BJ (cell line): ENCODE measurements at regions not wholly inside any gene's neighbourhood (a gene's known extent, or its start where the extent isn't known, plus 50 kb on each side); places are given as distances from the start of the nearest gene placed in this dataset.

Experiments used
- CTCF ChIA-PET: fragments of 350-600 bp; formaldehyde crosslinking; extraction: SDS; loops from one replicate; lab custom pipeline; 2021; ENCODE audit warnings: antibody characterized with exemption, inconsistent platforms; lab: Yijun Ruan, JAX
- POLR2A ChIA-PET: fragments of 300-600 bp; sonication (Branson Sonifier 250); formaldehyde crosslinking; extraction: SDS; loops from one replicate; lab custom pipeline; 2021; ENCODE audit warnings: antibody characterized with exemption; lab: Charles Lee
- DNase-seq: peaks from one replicate; pipeline ENCODE4 v3.0.0-alpha.2; 2011; ENCODE audit warnings: low read depth
- H3K27me3 ChIP-seq: 2 replicates; pipeline ENCODE4 v1.6.0; 2011; ENCODE audit warnings: low read length; ENCODE audit not compliant: control insufficient read depth, insufficient read depth
- H3K36me3 ChIP-seq: 2 replicates; pipeline ENCODE4 v1.5.1; 2011; ENCODE audit warnings: low read length; ENCODE audit not compliant: control insufficient read depth, insufficient read depth
- H3K4me3 ChIP-seq: 2 replicates; pipeline ENCODE4 v1.5.1; 2011; ENCODE audit warnings: low read depth, mild to moderate bottlenecking, control low read depth, low read length
- TF ChIP-seq, protein P1 (sequence below): IDR thresholded peaks from 2 replicates; pipeline ENCODE4 v1.5.1; 2011; ENCODE audit warnings: low read depth, mild to moderate bottlenecking, control low read depth, inconsistent platforms, low read length, moderate library complexity; ENCODE audit not compliant: insufficient read depth

- Histone ChIP-seq H3K27me3 (no peaks in the 10 kb centered on the region), H3K4me3 (no peak overlapping the region), H3K36me3 (no peaks in the 10 kb centered on the region)
- ChIA-PET POLR2A (no interaction called here), CTCF (interaction anchor here (1.0 kb wide), 1 partner anchor 12 kb away, joined by 4 read pairs; no protein-coding TSS in a partner anchor)
- TF ChIP-seq, protein P1, sequence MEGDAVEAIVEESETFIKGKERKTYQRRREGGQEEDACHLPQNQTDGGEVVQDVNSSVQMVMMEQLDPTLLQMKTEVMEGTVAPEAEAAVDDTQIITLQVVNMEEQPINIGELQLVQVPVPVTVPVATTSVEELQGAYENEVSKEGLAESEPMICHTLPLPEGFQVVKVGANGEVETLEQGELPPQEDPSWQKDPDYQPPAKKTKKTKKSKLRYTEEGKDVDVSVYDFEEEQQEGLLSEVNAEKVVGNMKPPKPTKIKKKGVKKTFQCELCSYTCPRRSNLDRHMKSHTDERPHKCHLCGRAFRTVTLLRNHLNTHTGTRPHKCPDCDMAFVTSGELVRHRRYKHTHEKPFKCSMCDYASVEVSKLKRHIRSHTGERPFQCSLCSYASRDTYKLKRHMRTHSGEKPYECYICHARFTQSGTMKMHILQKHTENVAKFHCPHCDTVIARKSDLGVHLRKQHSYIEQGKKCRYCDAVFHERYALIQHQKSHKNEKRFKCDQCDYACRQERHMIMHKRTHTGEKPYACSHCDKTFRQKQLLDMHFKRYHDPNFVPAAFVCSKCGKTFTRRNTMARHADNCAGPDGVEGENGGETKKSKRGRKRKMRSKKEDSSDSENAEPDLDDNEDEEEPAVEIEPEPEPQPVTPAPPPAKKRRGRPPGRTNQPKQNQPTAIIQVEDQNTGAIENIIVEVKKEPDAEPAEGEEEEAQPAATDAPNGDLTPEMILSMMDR, result no peak
- DNase-seq, result no peak
Measured at GRCh38 chr6:121835662-121836061, 400.2 kb downstream of the GJA1 start.

DNA sequence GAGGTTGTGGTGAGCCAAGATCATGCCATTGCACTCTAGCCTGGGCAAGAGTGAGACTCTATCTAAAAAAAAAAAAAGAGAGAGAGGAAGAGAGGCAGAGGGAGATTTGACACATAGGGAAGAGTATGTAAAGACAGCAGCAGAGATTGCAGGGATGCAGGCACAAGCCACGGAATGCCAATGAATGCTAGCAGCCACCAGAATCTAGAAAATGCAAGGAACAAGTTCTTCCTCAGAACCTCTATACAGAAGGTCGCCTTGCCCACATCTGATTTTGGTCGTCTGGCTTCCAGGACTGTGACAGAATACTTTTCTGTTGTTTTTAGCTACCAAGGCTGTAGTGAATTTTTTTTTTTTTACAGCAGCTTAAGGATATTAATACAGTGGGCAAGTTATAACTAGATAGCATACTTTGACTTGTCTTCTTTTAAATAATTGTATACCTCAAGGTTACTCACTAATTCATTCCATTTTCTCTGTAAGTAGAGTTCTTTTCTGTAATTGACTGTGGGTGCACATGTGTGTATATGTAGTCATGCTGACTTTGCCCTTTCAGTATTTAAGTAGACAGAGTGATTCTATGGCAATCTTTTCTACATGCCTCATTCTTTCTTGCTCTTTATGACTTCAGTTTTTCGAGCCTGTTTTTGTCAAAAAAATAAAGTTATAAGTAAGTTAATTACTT, 402.2 kb downstream of the GJA1 start:
- DNase-seq, result no peak
- CTCF ChIA-PET, result no interaction called here

GRCh38 chr6:121838842-121839241, 403.4 kb downstream of the GJA1 start:
- H3K4me3 ChIP-seq, result no peak overlapping the region
- H3K36me3 ChIP-seq, result no peaks in the 10 kb centered on the region
- TF ChIP-seq, protein P1, result no peak
- no peak for DNase-seq
- ChIA-PET CTCF (interaction anchor here (0.7 kb wide), 1 partner anchor 11 kb away, joined by 3 read pairs; no protein-coding TSS in a partner anchor), POLR2A (no interaction called here)
- no peaks in the 10 kb centered on the region for H3K27me3 ChIP-seq

More for the DNA sequence above, 402.2 kb downstream of the GJA1 start:
- POLR2A ChIA-PET, result no interaction called here
- Histone ChIP-seq H3K4me3 (no peak overlapping the region), H3K36me3 (no peaks in the 10 kb centered on the region), H3K27me3 (no peaks in the 10 kb centered on the region)
- TF ChIP-seq, protein P1, result no peak

GRCh38 chr6:121839896-121840295, 404.4 kb downstream of the GJA1 start:
- TF ChIP-seq, protein P1, result no peak
- no peaks in the 10 kb centered on the region for H3K27me3 ChIP-seq
- ChIA-PET POLR2A (no interaction called here), CTCF (no interaction called here)
- DNase-seq, result no peak
- H3K36me3 ChIP-seq, result no peaks in the 10 kb centered on the region
- no peak overlapping the region for H3K4me3 ChIP-seq

DNA sequence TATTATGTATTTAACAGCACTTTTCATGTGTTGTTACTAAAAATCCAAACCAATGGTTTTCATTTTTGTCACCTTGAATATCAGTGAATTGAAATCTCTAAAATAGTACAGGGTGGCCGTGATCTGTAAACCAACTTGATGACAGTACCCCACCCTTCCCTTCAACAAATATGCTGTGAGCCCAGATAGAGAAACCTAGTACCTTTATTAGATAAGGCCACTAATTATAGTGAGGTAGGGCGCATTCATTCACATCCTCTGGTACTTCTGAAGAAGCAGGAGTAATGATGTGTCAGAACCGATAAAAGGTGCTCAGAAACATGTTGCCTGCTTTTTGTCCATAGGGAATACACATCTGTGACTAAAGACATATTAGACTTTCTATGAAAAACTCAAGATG, 409.5 kb downstream of the GJA1 start:
- ChIA-PET CTCF (no interaction called here), POLR2A (no interaction called here)
- Histone ChIP-seq H3K27me3 (no peaks in the 10 kb centered on the region), H3K36me3 (no peaks in the 10 kb centered on the region), H3K4me3 (no peak overlapping the region)
- TF ChIP-seq, protein P1, result no peak
- no peak for DNase-seq
